GM19025 (cell line): ENCODE measurements at regions not wholly inside any gene's neighbourhood (a gene's known extent, or its start where the extent isn't known, plus 50 kb on each side); places are given as distances from the start of the nearest gene placed in this dataset.

Experiments
- ATAC-seq: cut with Tn5 transposase; IDR thresholded peaks from one replicate; pipeline ENCODE4 v1.9.1; 2021; ENCODE audit warnings: mild to moderate bottlenecking, low read depth, moderate library complexity; ENCODE audit not compliant: unreplicated experiment

GRCh38 chr3:101172516-101172915 is 147.9 kb downstream of the IMPG2 start:
- no peak for ATAC-seq

GRCh38 chr3:101171681-101172191 is 148.6 kb downstream of the IMPG2 start:
- no peak for ATAC-seq

GRCh38 chr3:101170806-101171558 is 149.4 kb downstream of the IMPG2 start:
- ATAC-seq, result no peak

- ATAC-seq, result no peak
Measured at GRCh38 chr3:101170062-101170771, 150.2 kb downstream of the IMPG2 start.

GRCh38 chr3:101169516-101169915 is 150.9 kb downstream of the IMPG2 start:
- no peak for ATAC-seq

GRCh38 chr3:101167376-101167775 is 153.0 kb downstream of the IMPG2 start:
- ATAC-seq, result no peak

GRCh38 chr3:101166150-101166549 is 154.2 kb downstream of the IMPG2 start:
- no peak for ATAC-seq

- ATAC-seq, result no peak
Measured at GRCh38 chr3:101163554-101163953, 156.8 kb downstream of the IMPG2 start.

GRCh38 chr3:101159478-101159877 is 160.9 kb downstream of the IMPG2 start:
- no peak for ATAC-seq

- no peak for ATAC-seq
Measured at GRCh38 chr3:101158374-101158773, 162.0 kb downstream of the IMPG2 start.

GRCh38 chr3:101156787-101157345 is 163.5 kb downstream of the IMPG2 start:
- no peak for ATAC-seq

- no peak for ATAC-seq
Measured at GRCh38 chr3:101155825-101156224, 162.6 kb upstream of the ABI3BP start.

- ATAC-seq, result no peak
Measured at GRCh38 chr3:101154401-101154800, 161.2 kb upstream of the ABI3BP start.

- no peak for ATAC-seq
Measured at GRCh38 chr3:101151286-101151913, 158.2 kb upstream of the ABI3BP start.

- no peak for ATAC-seq
Measured at GRCh38 chr3:101150504-101150903, 157.3 kb upstream of the ABI3BP start.

GRCh38 chr3:101149707-101150106 is 156.5 kb upstream of the ABI3BP start:
- ATAC-seq, result no peak

- no peak for ATAC-seq
Measured at GRCh38 chr3:101149251-101149650, 156.0 kb upstream of the ABI3BP start.

GRCh38 chr3:101148001-101148400 is 154.8 kb upstream of the ABI3BP start:
- ATAC-seq, result no peak

GRCh38 chr3:101146946-101147345 is 153.7 kb upstream of the ABI3BP start:
- no peak for ATAC-seq

- no peak for ATAC-seq
Measured at GRCh38 chr3:101144105-101144504, 150.9 kb upstream of the ABI3BP start.

- no peak for ATAC-seq
Measured at GRCh38 chr3:101143012-101143411, 149.8 kb upstream of the ABI3BP start.
